HG03520 (cell line): ENCODE measurements at regions not wholly inside any gene's neighbourhood (a gene's known extent, or its start where the extent isn't known, plus 50 kb on each side); places are given as distances from the start of the nearest gene placed in this dataset.

Experiments
- ATAC-seq: cut with Tn5 transposase; IDR thresholded peaks from one replicate; pipeline ENCODE4 v1.9.1; 2021; ENCODE audit warnings: mild to moderate bottlenecking, moderate library complexity; ENCODE audit not compliant: unreplicated experiment

GRCh38 chr20:48287021-48287494 lies 501.8 kb upstream of the SULF2 start:
- ATAC-seq: no peak

DNA sequence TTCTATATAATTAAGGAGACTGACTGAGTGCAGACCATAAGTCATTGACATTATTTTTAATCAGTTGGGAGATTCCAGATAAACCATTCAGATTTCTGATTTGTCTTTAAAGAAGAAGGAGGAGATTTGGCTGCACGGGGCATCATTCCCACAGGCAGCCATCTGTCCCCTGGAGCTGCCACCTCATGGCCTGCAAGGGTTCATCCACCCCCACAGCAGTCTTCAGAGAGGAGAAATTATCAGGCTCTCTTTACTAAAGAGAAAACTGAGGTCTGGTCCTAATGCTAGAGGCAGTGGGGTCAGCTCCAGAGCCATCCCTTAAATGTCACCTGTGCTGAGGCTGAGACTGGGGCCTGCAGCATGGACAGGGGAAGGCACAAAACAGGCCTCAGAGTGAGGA lies 501.3 kb upstream of the SULF2 start:
- no peak for ATAC-seq

- no peak for ATAC-seq
These were observed 500.4 kb upstream of the SULF2 start for GRCh38 chr20:48285656-48286055.

- ATAC-seq: no peak
These were observed 499.6 kb upstream of the SULF2 start for GRCh38 chr20:48284837-48285236.

GRCh38 chr20:48284315-48284714 lies 499.0 kb upstream of the SULF2 start:
- no peak for ATAC-seq

GRCh38 chr20:48283470-48284110 lies 498.3 kb upstream of the SULF2 start:
- ATAC-seq: no peak

GRCh38 chr20:48282591-48283228 lies 497.4 kb upstream of the SULF2 start:
- ATAC-seq: no peak

DNA sequence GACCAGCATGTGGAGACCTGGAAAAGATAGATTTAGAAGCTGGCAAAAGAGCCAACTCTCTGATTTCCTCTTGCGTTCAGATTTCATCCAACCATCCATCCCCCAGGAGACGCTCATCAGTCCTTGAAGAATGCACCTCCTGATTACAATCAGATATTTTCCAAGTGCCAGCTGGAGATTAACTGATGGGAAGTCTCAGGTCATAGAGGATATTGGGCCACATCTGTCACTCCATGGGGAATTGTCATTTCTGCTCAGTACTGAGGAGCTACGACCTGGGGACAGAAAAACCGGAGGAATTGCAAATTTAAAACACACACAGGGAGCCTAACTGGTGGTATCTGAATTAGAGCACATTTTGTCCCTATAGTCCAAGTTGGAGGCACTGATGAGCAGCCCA lies 496.2 kb upstream of the SULF2 start:
- ATAC-seq: no peak

DNA sequence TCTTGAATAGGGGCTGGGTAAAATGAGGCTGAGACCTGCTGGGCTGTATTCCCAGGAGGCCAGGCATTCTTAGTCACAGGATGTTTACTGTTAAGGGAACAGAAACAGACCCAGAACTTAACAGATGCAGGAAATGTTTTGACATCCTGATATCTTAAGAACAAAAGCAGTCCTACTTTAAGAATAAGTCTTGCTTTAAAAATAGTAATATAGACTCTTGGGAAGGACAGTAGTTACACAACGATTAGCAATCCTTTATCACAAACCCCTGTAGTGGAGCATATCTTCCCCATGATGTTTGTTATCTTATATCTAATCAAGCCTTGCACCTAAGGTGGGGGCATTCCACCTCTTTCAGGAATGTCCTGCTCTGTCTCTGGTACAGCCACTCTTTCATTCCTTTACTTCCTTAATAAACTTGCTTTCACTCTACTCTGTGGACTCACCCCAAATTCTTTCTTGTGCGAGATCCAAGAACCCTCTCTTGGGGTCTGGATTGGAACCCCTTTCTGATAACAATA lies 493.7 kb upstream of the SULF2 start:
- no peak for ATAC-seq

DNA sequence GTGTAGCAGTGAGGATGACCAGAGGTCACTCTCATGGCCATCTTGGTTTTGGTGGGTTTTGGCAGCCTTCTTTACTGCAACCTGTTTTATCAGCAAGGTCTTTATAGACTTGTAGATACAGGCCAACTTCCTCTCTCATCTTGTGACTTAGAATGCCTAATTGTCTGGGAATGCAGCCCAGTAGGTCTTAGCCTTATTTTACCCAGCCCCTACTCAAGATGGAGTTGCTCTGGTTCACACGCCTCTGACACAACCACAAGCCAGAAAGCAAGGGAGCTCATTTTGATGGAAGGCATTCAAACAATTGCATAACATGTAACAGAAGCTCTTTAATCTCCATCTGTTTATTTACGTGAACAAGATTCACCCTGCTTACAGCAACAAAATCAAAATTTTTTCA lies 492.0 kb upstream of the SULF2 start:
- ATAC-seq: no peak

- no peak for ATAC-seq
These were observed 490.7 kb upstream of the SULF2 start for GRCh38 chr20:48276021-48276342.

DNA sequence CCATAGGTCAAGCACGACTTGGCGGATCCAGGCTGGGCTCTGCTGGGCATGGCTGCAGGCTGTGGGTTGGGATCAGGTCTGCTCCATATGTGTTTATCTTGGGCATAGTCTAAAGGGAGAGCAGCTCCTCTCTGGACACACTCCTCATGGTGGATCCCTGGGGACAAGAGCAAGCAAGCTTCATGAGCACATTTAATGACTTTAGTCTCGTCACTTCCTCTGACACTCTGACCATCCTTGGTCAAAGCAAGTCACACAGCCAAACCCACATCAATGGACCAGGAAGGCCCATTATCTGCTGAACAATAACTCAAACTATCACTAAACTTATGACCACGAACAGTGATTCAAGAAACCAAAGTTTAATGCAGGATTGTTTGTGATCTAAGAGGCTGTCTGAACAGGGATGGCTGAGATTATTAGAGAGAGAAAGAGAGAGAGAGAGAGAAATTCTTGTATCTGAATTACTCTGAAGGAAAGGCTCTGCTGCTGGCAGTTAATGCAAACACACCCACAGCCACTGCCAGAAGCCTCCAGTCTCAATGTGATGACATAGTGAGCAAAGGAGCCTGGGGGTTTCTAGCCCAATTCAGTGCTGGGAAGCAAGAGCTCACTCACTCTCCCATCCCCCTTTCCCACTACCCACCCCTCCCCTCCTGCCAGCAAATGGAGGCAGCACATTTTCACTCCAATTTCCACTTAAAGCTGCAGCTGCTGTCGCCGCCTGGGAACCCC lies 490.2 kb upstream of the SULF2 start:
- no peak for ATAC-seq

DNA sequence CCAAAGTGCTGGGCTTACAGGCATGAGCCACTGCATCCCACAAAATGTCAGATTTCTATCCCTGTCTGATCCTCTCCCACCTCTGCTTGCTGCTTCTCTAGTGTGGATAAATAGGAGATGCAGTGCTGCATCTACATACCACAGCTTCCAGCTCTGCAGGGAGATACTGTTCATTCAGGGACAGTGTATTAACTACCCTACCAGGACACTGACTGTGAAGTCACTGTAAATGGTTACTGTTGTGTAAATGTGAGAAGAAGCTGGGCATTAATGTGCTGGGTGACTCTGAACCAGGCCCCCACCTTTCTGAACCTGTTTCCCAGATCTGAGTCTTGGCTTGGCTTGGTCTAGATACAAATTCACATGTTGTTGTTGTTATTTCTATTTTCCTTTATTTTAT lies 488.6 kb upstream of the SULF2 start:
- ATAC-seq: no peak

DNA sequence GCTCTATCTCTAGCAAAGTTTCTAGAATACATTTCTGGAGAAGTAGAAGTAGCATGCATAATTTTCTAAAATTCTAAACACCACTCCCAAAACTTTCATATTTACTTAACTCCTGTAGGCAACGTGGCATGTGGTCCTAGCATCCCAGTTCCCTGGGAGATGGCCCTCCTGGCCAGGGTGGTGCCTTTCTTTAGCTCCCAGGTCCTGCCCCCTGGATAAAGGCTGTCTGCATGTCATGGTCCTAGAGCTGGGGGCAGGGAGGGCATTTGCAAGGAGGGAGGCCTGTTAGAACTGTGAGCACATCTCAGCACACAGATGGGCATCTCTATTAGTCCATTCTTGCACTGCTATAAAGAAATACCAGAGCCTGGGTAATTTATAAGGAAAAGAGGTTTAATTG lies 485.6 kb upstream of the SULF2 start:
- ATAC-seq: no peak

DNA sequence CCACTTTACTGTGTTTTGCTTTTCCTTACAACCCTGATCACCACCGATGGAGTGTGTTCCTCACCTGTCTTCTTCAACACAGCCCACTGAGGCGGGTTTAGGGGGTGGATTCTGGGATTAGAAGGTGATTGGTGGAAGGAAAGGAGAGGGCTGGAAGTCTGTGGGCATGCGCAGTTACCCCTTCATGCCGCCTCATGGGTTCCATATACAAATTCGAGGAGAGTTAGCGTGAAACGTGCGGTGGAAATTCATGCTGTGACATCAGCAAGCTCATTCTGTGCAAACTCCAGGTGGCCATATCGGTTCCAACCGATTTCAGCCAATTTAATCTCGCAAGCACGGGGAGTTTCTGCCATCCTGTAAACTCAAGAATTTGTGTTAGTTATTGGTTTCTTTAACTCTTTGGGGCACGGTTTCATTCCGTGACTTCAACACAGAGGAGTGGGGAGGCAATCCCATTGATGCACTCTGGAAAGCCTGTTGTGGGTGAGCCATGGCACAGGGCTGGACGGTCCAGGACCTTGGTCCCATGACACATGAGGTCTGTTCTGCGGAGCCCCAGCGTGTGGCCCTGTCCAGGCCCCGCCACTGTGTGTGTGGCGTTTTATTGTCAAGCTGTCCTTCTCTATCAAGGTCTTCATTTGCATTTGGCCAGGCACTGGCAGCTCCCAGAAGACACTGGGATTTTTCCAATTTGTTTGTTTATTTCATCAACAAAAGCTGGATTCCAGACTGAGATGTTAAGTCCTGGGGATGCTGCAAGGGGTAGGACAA lies 482.8 kb upstream of the SULF2 start:
- no peak for ATAC-seq

DNA sequence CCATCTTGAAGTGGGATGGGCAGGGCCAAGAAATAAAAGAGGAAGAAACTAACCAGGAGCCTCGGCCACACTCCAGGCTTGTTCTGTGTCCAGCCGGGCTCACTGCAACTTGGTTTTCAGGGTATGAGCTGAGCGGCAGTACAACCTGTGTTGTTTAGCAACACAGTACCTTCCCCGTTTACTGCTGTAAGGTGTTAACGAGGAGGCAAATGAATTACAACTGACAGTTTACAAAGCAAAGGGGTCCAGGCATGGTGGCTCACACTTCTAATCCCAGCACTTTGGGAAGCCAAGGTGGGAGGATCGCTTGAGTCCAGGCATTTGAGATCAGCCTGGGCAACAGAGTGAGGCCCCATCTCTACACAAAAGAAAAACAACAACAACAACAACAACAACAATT lies 481.3 kb upstream of the SULF2 start:
- ATAC-seq: no peak

GRCh38 chr20:48265791-48266190 lies 480.5 kb upstream of the SULF2 start:
- ATAC-seq: no peak

- ATAC-seq: no peak
These were observed 477.7 kb upstream of the SULF2 start for GRCh38 chr20:48262955-48263354.

DNA sequence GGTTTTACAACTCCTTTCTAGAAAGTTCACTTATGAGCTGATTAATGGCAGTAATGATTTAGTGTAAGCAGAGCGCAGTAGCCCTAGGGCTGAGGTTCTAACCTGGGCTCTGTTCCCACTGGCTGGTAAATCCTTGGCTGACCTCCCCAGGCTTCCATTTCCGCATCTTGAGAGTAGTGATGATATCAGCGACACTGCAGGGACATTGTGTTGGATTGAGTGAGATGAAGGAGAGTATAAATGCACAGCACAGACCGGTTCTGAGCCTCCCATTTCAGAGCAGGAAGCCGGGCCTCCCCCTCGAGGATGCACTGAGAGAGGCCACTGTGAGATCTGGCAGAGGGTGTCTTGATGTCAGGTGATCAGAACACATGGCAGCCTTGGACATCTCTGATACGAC lies 477.2 kb upstream of the SULF2 start:
- no peak for ATAC-seq

GRCh38 chr20:48261398-48261910 lies 476.2 kb upstream of the SULF2 start:
- no peak for ATAC-seq

DNA sequence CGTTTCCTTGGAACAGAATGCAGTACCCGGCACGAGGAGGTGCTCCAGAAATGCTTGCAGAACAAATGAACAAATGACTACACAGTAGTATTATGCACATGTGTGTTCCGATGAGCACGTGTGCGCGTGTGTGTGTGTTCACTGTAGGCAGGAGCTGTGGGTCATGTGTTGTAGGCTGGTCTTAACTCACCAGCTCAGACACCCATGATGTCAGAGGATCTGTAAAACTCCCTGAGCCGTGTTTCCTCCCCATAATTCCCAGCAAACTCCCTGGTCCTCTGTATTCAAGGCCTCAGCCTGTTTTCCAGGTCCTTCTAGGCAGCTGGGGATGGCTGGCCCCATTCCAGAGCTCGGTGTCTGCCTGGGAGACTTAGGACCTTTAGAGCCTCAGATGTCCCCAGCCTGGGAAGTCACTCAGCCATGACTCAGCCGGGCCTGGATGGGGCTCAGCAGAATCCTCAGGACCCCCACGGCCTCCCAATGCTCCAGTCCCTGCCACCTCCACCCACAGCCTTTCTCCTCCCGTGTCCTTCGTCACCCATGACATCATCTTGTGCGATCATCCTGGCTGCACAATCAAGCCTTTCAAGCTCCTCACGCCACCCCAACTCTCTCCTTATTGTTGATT lies 475.0 kb upstream of the SULF2 start:
- ATAC-seq: no peak
